IgD-negative memory B cell (primary cell): ENCODE measurements at regions not wholly inside any gene's neighbourhood (a gene's known extent, or its start where the extent isn't known, plus 50 kb on each side); places are given as distances from the start of the nearest gene placed in this dataset.
"Not testable (repeated sequence)": the region's sequence is repeated elsewhere in the genome, so short reads cannot be mapped to it uniquely, and the experiment has no call there.

ENCODE experiments used
- H3K27ac Mint-ChIP-seq, 3 donors: one replicate each; pipeline ENCODE4 v1.8.0; 2020 to 2022; ENCODE audit warnings: mild to moderate bottlenecking in 3 of 3, mixed read lengths in 3 of 3, moderate library complexity in 1 of 3
- H3K27me3 Mint-ChIP-seq: one replicate; pipeline ENCODE4 v1.8.0; 2021; ENCODE audit warnings: mixed read lengths
- H3K36me3 Mint-ChIP-seq: one replicate; pipeline ENCODE4 v1.8.0; 2020; ENCODE audit warnings: mild to moderate bottlenecking, mixed read lengths
- H3K4me1 Mint-ChIP-seq, 3 donors: one replicate each; pipeline ENCODE4 v1.8.0; 2020 to 2022; ENCODE audit warnings: mixed read lengths in 3 of 3, mild to moderate bottlenecking in 1 of 3
- H3K4me3 Mint-ChIP-seq, 4 donors: one replicate each; pipeline ENCODE4 v1.8.0; 2020 to 2022; ENCODE audit warnings: mild to moderate bottlenecking in 4 of 4, mixed read lengths in 4 of 4, moderate library complexity in 3 of 4
- H3K9me3 Mint-ChIP-seq, 3 donors: one replicate each; pipeline ENCODE4 v1.8.0; 2020 to 2021; ENCODE audit warnings: mixed read lengths in 3 of 3, mild to moderate bottlenecking in 1 of 3

GRCh38 chr18:10604182-10604581 is 78.4 kb downstream of the NAPG start:
- Mint-ChIP-seq H3K36me3 (no peaks in the 10 kb centered on the region), H3K27ac (peak overlapping the region in 2 of 3 donors; percentile 11 to 18), H3K4me3 (peak overlapping the region in 2 of 4 donors; percentile 39 to 81), H3K9me3 (peaks cover 7 to 17% (median 10%) of the 10 kb centered on the region in 3 donors), H3K27me3 (peaks cover 3% of the 10 kb centered on the region), H3K4me1 (peaks cover 0 to 3% (median 2%) of the 10 kb centered on the region in 3 donors)

GRCh38 chr18:10606881-10607280 is 81.1 kb downstream of the NAPG start:
- H3K27ac Mint-ChIP-seq, H3K36me3 Mint-ChIP-seq, H3K4me1 Mint-ChIP-seq, H3K27me3 Mint-ChIP-seq: not testable (repeated sequence)
- Mint-ChIP-seq H3K9me3 (peaks cover 5 to 13% (median 7%) of the 10 kb centered on the region in 3 donors), H3K4me3 (peak overlapping the region in 2 of 4 donors; percentile 73 to 80)

- H3K27me3 Mint-ChIP-seq, H3K27ac Mint-ChIP-seq, H3K4me1 Mint-ChIP-seq, H3K4me3 Mint-ChIP-seq, H3K36me3 Mint-ChIP-seq: not testable (repeated sequence)
- peaks cover 4 to 13% (median 6%) of the 10 kb centered on the region in 3 donors for H3K9me3 Mint-ChIP-seq
Measured at GRCh38 chr18:10607332-10608248, 81.8 kb downstream of the NAPG start.

GRCh38 chr18:10608450-10608849 is 82.6 kb downstream of the NAPG start:
- not testable (repeated sequence) for H3K9me3 Mint-ChIP-seq, H3K27ac Mint-ChIP-seq, H3K36me3 Mint-ChIP-seq, H3K27me3 Mint-ChIP-seq, H3K4me1 Mint-ChIP-seq, H3K4me3 Mint-ChIP-seq

- not testable (repeated sequence) for H3K36me3 Mint-ChIP-seq, H3K4me1 Mint-ChIP-seq, H3K4me3 Mint-ChIP-seq, H3K27ac Mint-ChIP-seq, H3K9me3 Mint-ChIP-seq, H3K27me3 Mint-ChIP-seq
Measured at GRCh38 chr18:10609046-10609445, 83.2 kb downstream of the NAPG start.

- H3K27me3 Mint-ChIP-seq, H3K9me3 Mint-ChIP-seq, H3K36me3 Mint-ChIP-seq, H3K27ac Mint-ChIP-seq, H3K4me3 Mint-ChIP-seq, H3K4me1 Mint-ChIP-seq: not testable (repeated sequence)
Measured at GRCh38 chr18:10613226-10613625, 87.4 kb downstream of the NAPG start.

GRCh38 chr18:10616714-10617113 is 90.9 kb downstream of the NAPG start:
- not testable (repeated sequence) for H3K27me3 Mint-ChIP-seq, H3K4me3 Mint-ChIP-seq, H3K4me1 Mint-ChIP-seq, H3K27ac Mint-ChIP-seq, H3K36me3 Mint-ChIP-seq, H3K9me3 Mint-ChIP-seq

- H3K9me3 Mint-ChIP-seq, H3K27ac Mint-ChIP-seq, H3K27me3 Mint-ChIP-seq, H3K4me3 Mint-ChIP-seq, H3K36me3 Mint-ChIP-seq, H3K4me1 Mint-ChIP-seq: not testable (repeated sequence)
Measured at GRCh38 chr18:10618797-10619196, 93.0 kb downstream of the NAPG start.

- H3K36me3 Mint-ChIP-seq, H3K27me3 Mint-ChIP-seq, H3K4me1 Mint-ChIP-seq, H3K9me3 Mint-ChIP-seq, H3K27ac Mint-ChIP-seq: not testable (repeated sequence)
- peak overlapping the region in 1 of 4 donors; percentile 12 for H3K4me3 Mint-ChIP-seq
Measured at GRCh38 chr18:10619280-10619679, 93.5 kb downstream of the NAPG start.

GRCh38 chr18:10619833-10620232 is 94.0 kb downstream of the NAPG start:
- H3K27me3 Mint-ChIP-seq, H3K4me3 Mint-ChIP-seq, H3K36me3 Mint-ChIP-seq, H3K9me3 Mint-ChIP-seq, H3K4me1 Mint-ChIP-seq, H3K27ac Mint-ChIP-seq: not testable (repeated sequence)
